Coronary artery (tissue), 2 donors: ENCODE measurements at regions not wholly inside any gene's neighbourhood (a gene's known extent, or its start where the extent isn't known, plus 50 kb on each side); places are given as distances from the start of the nearest gene placed in this dataset.

Experiments used
- DNase-seq: peaks from one replicate; pipeline ENCODE4 v3.0.0-alpha.2; 2017; ENCODE audit warnings: low spot score
- H3K27ac ChIP-seq, 2 donors: fragments of 200-600 bp; sonication (generic); one replicate each; pipeline ENCODE4 v1.5.1; 2016 to 2019
- H3K4me3 ChIP-seq: fragments of 200-600 bp; sonication (generic); 2 replicates; pipeline ENCODE4 v1.5.1; 2016; ENCODE audit warnings: mild to moderate bottlenecking, moderate library complexity
- TF ChIP-seq, protein P1 (sequence below): fragments of 200-600 bp; sonication (generic); IDR thresholded peaks from one replicate; pipeline ENCODE4 v1.5.1; 2019; ENCODE audit warnings: antibody characterized with exemption

DNA sequence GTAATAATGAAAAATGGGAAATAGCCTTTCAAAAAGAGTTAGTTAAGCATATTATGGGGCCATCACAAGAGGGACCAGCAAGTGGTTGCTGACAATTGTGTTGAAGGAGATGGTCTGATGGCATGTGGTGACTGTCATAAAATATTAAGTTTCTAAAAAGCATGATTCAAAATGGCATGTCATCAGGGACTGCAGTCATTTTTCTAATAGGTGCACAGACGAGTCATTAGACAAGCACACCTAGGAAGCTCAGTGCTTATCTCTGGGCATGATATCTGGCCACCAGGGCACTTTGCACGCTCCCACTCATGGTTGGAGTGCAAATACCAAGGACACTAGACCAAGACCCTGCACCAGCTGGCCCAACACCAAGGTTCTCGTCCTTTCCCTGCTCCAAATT is 226.5 kb downstream of the ANKRD60 start:
- DNase-seq, result no peak
- no peak overlapping the region for H3K4me3 ChIP-seq
- H3K27ac ChIP-seq, result peak overlapping the region in 1 of 2 donors; percentile 19
- TF ChIP-seq, protein P1, sequence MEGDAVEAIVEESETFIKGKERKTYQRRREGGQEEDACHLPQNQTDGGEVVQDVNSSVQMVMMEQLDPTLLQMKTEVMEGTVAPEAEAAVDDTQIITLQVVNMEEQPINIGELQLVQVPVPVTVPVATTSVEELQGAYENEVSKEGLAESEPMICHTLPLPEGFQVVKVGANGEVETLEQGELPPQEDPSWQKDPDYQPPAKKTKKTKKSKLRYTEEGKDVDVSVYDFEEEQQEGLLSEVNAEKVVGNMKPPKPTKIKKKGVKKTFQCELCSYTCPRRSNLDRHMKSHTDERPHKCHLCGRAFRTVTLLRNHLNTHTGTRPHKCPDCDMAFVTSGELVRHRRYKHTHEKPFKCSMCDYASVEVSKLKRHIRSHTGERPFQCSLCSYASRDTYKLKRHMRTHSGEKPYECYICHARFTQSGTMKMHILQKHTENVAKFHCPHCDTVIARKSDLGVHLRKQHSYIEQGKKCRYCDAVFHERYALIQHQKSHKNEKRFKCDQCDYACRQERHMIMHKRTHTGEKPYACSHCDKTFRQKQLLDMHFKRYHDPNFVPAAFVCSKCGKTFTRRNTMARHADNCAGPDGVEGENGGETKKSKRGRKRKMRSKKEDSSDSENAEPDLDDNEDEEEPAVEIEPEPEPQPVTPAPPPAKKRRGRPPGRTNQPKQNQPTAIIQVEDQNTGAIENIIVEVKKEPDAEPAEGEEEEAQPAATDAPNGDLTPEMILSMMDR, result no peak

DNA sequence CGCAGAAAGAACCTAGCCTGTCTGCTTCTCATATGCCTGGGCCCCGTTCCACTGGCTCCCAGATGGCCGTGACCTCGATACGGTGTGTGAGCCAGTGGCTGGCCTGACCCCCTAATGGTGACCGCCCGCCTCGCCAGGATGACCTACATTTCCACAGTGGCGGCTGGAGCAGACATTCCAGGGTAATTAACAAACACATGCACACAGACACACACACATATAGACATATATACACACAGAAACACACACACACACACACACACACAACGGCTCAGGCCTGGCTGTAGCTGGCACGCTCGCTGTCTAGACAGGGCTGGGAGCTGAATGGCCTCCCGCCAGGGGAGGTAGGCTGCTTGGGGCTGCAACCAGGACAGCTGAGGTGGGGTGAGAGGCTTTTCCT is 227.1 kb downstream of the ANKRD60 start:
- DNase-seq, result no peak
- TF ChIP-seq, protein P1, result no peak
- H3K27ac ChIP-seq, result peak overlapping the region; percentile 19 to 35
- H3K4me3 ChIP-seq, result no peak overlapping the region

DNA sequence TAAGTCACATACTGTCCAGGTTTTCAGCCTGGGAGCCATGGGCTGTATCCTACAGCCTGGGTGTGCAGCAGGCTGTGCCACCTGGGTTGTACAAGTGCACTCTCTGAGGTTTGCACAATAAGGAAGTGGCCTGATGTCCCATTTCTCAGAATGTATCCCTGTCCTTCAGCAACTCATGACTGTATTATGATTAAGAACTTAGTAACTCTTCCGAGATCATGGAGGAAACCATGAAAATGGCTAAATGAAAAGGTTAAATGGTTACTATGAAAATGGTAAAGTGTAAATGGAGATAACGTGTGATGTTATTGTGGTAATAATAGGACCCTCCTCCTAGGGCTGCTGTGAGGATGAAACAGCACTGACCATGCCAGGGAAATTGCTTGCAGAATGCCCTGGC is 227.6 kb downstream of the ANKRD60 start:
- no peak overlapping the region for H3K4me3 ChIP-seq
- no peak for DNase-seq
- TF ChIP-seq, protein P1, result no peak
- H3K27ac ChIP-seq, result peak overlapping the region in 1 of 2 donors; percentile 39

DNA sequence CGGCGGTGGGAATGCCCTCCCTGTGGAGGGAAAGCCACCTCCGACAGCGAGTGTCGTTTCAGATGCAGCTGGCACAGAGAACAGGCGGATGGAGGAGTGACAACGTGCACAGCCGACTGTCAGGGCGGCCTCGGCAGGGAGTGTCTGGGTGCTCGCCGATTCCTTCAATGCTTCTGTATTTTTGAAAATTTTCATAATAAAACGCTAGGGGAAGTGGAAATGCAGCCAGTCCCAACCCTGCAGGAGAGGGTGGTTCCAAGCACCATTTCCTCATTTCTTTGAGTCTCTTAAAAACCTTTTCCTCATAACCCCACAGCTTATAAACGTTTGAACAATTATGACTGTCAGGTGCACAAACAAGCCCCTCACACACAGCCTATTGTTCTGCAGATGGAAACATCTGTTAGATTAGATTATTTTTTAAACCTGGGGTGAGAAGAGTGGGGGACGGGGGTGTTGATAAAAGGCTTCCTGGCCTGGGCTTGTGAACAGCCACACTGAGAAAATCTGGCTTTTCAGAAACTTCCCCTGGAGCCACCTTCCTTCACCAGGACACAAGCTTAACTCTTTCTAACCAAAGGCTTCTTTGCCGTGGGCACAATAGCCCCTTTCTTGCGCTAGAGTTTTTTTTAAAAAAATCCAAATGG is 228.9 kb downstream of the ANKRD60 start:
- peak overlapping the region; percentile 7 to 70 for H3K27ac ChIP-seq
- TF ChIP-seq, protein P1, result no peak
- DNase-seq, result no peak
- peak overlapping the region; percentile 57 for H3K4me3 ChIP-seq

DNA sequence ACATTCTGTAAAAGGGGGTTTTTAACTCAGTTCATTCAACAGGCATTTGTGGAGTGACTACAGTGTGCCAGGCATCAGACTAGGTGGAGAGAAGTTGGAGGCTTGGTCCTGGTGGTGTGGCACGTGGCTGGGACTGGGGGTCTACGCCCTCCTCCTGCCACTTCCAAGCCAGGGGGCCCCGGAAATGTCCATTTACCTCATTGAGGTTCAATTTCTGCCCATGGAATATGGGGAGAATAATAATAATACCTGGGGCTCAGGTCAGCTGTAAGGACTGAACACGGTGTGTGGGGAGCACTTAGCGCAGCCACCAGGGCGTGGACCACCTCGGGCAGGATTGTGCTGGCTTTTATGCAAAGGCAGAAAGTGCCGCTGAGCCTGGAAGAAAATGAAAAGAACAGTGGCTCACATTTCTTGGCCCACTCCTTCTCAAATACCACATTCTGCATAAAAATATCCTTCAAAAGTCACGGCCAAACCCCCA is 229.4 kb downstream of the ANKRD60 start:
- TF ChIP-seq, protein P1, result no peak
- no peak for DNase-seq
- H3K27ac ChIP-seq, result peak overlapping the region; percentile 7 to 70
- H3K4me3 ChIP-seq, result peak overlapping the region; percentile 57

DNA sequence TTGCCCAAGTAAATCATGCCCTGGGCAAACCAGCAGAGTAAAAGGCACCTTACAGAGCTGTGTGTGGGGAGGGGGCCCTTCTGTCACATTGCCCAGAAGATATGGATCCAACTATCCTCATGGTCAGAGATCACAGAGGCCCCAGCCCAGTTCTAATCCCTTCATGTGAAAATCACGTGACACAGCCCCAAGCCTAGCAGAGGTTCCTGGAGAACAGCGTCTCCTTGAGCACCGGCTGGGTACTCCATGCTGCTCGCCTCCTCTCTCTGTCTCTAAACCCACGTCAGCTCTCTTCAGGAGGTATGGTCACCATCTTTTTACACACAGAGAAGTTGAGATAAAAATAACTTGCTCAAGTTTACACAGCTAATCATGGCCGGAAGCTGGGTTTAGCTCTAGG is 230.2 kb downstream of the ANKRD60 start:
- Histone ChIP-seq H3K27ac (no peak overlapping the region), H3K4me3 (no peak overlapping the region)
- TF ChIP-seq, protein P1, result no peak
- DNase-seq, result no peak
